GM21529 (cell line): ENCODE measurements at regions not wholly inside any gene's neighbourhood (a gene's known extent, or its start where the extent isn't known, plus 50 kb on each side); places are given as distances from the start of the nearest gene placed in this dataset.
"Not testable (repeated sequence)": the region's sequence is repeated elsewhere in the genome, so short reads cannot be mapped to it uniquely, and the experiment has no call there.

Source experiments
- ATAC-seq: cut with Tn5 transposase; IDR thresholded peaks from one replicate; pipeline ENCODE4 v1.9.1; 2021; ENCODE audit not compliant: unreplicated experiment

GRCh38 chr9:87195306-87195705 is 248.0 kb upstream of the GAS1 start:
- no peak for ATAC-seq

- ATAC-seq = no peak
These were observed 250.2 kb upstream of the GAS1 start for GRCh38 chr9:87197349-87198130.

- no peak for ATAC-seq
These were observed 251.4 kb upstream of the GAS1 start for GRCh38 chr9:87198716-87199115.

- ATAC-seq = no peak
These were observed 252.0 kb upstream of the GAS1 start for GRCh38 chr9:87199278-87199677.

GRCh38 chr9:87199782-87200181 is 252.5 kb upstream of the GAS1 start:
- ATAC-seq = no peak

- no peak for ATAC-seq
These were observed 254.0 kb upstream of the GAS1 start for GRCh38 chr9:87201351-87201751.

GRCh38 chr9:87206064-87206661 is 258.9 kb upstream of the GAS1 start:
- no peak for ATAC-seq

GRCh38 chr9:87210658-87211057 is 263.4 kb upstream of the GAS1 start:
- ATAC-seq = not testable (repeated sequence)

GRCh38 chr9:87211669-87212068 is 264.4 kb upstream of the GAS1 start:
- no peak for ATAC-seq

- no peak for ATAC-seq
These were observed 265.3 kb upstream of the GAS1 start for GRCh38 chr9:87212605-87213021.

- no peak for ATAC-seq
These were observed 266.6 kb upstream of the GAS1 start for GRCh38 chr9:87213948-87214347.

- no peak for ATAC-seq
These were observed 267.7 kb upstream of the GAS1 start for GRCh38 chr9:87214991-87215390.

- ATAC-seq = no peak
These were observed 268.7 kb upstream of the GAS1 start for GRCh38 chr9:87216036-87216435.

GRCh38 chr9:87216897-87217455 is 269.7 kb upstream of the GAS1 start:
- ATAC-seq = no peak

GRCh38 chr9:87223392-87224246 is 274.0 kb upstream of the DAPK1 start:
- no peak for ATAC-seq

GRCh38 chr9:87226896-87227295 is 270.8 kb upstream of the DAPK1 start:
- ATAC-seq = no peak

GRCh38 chr9:87227456-87227855 is 270.2 kb upstream of the DAPK1 start:
- no peak for ATAC-seq

- ATAC-seq = no peak
These were observed 268.6 kb upstream of the DAPK1 start for GRCh38 chr9:87229108-87229507.

GRCh38 chr9:87233431-87233830 is 264.2 kb upstream of the DAPK1 start:
- no peak for ATAC-seq

- ATAC-seq = no peak
These were observed 263.7 kb upstream of the DAPK1 start for GRCh38 chr9:87233899-87234455.

GRCh38 chr9:87234854-87235253 is 262.8 kb upstream of the DAPK1 start:
- no peak for ATAC-seq
